ENCODE measurements at regions not wholly inside any gene's neighbourhood (a gene's known extent, or its start where the extent isn't known, plus 50 kb on each side); places are given as distances from the start of the nearest gene placed in this dataset.

DNA sequence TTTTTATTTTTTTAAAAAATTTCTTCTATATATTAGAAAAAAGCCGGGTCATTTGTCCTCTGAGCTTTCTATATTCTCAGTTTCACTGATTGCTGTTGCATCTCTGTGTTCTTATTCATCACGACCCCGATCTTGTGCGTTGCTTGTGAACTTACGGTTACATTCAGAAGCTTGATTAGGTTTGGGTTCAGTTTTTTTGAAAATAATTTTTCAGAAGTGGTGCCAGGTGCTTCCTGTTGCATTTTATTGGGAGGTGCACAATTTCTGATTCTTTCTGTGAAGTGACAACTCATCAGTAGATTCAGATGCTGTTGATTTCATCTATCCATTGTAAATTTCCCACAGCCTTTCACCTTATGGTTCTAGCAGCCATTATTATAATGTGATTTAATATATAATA, 147.3 kb downstream of the INHBB start:
- WGBS, 2 donors (ENCODE audit: extremely low coverage in 2 of 2, insufficient read length in 2 of 2, insufficient replicate concordance in 1 of 2), result no CpG with 5 or more reads among the region's 5 CpGs
- Histone ChIP-seq H2BK120ac (ENCODE audit: low read depth, low read length) (no peak overlapping the region), H3K27ac (replicated peaks; ENCODE audit: low read length) (no peak overlapping the region), H2AFZ (ENCODE audit: low read length) (no peak overlapping the region), H3K4ac (ENCODE audit: low read length) (no peak overlapping the region), H3K14ac (ENCODE audit: low read length) (no peak overlapping the region), H3K23ac (ENCODE audit: low read depth, low read length, poor library complexity) (no peak overlapping the region), H2AK5ac (ENCODE audit: low read depth, low read length) (no peak overlapping the region), H3K18ac (ENCODE audit: low read length) (no peak overlapping the region), H3K9me3 (replicated peaks in 1 of 2; ENCODE audit: control insufficient read depth in 2 of 2, insufficient read depth in 1 of 2, low read depth in 1 of 2, low read length in 2 of 2) (peaks cover 0 to 2% of the 10 kb centered on the region in 2 donors), H2BK5ac (ENCODE audit: low read length) (no peak overlapping the region), H2BK12ac (ENCODE audit: low read length) (no peak overlapping the region), H3K27me3 (ENCODE audit: control insufficient read depth in 3 of 3, insufficient read depth in 3 of 3, low read depth in 1 of 3, low read length in 3 of 3) (peaks cover 0 to 14% (median 0%) of the 10 kb centered on the region in 3 experiments), H4K8ac (ENCODE audit: low read depth, low read length) (no peak overlapping the region), H3K79me1 (ENCODE audit: low read depth, low read length) (peaks cover 2% of the 10 kb centered on the region), H3K9ac (ENCODE audit: low read depth, low read length, poor library complexity) (no peak overlapping the region), H3K4me2 (ENCODE audit: insufficient read depth, low read length, poor library complexity, severe bottlenecking) (no peak overlapping the region), H3K36me3 (replicated peaks in 1 of 2; ENCODE audit: control insufficient read depth in 2 of 2, insufficient read depth in 2 of 2, low read length in 2 of 2) (no peaks in the 10 kb centered on the region), H3K4me3 (ENCODE audit: low read length in 2 of 2) (no peak overlapping the region), H4K91ac (ENCODE audit: low read depth, low read length, poor library complexity) (no peak overlapping the region), H2BK15ac (ENCODE audit: low read length) (no peak overlapping the region), H3K4me1 (ENCODE audit: control insufficient read depth in 2 of 2, insufficient read depth in 1 of 2, low read depth in 1 of 2, low read length in 2 of 2) (peaks cover 5 to 8% of the 10 kb centered on the region in 2 donors)
- no peak for DNase-seq (ENCODE audit: low spot score)

DNA sequence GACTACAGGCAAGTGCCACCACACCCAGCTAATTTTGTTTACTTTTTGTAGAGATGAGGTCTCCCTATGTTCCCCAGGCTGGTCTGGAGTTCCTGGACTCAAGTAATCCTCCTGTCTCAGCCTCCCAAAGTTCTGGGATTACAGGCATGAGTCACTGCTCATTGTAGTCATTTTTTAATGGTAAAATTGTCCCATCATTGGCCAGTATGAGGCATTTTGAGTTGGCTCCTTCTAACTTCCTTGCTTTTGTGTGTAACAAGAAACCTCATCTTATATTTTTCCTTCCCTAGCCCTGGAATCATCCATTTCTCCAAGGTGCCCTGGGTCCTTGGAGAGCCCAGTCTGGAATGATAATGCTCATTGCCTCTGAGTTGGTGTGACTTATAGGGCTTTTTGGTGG, 148.5 kb downstream of the INHBB start:
- H2AK5ac ChIP-seq (ENCODE audit: low read depth, low read length), result no peak overlapping the region
- no peaks in the 10 kb centered on the region for H3K36me3 ChIP-seq (replicated peaks in 1 of 2; ENCODE audit: control insufficient read depth in 2 of 2, insufficient read depth in 2 of 2, low read length in 2 of 2)
- H2BK12ac ChIP-seq (ENCODE audit: low read length), result no peak overlapping the region
- no peak for DNase-seq (ENCODE audit: low spot score)
- no peak overlapping the region for H3K9ac ChIP-seq (ENCODE audit: low read depth, low read length, poor library complexity)
- no peak overlapping the region for H3K4ac ChIP-seq (ENCODE audit: low read length)
- H2BK5ac ChIP-seq (ENCODE audit: low read length), result no peak overlapping the region
- no peak overlapping the region for H3K27ac ChIP-seq (replicated peaks; ENCODE audit: low read length)
- H3K4me1 ChIP-seq (ENCODE audit: control insufficient read depth in 2 of 2, insufficient read depth in 1 of 2, low read depth in 1 of 2, low read length in 2 of 2), result no peaks in the 10 kb centered on the region
- H3K79me1 ChIP-seq (ENCODE audit: low read depth, low read length), result no peaks in the 10 kb centered on the region
- H3K14ac ChIP-seq (ENCODE audit: low read length), result no peak overlapping the region
- no peak overlapping the region for H2AFZ ChIP-seq (ENCODE audit: low read length)
- no peak overlapping the region for H4K8ac ChIP-seq (ENCODE audit: low read depth, low read length)
- H2BK15ac ChIP-seq (ENCODE audit: low read length), result no peak overlapping the region
- H3K9me3 ChIP-seq (replicated peaks in 1 of 2; ENCODE audit: control insufficient read depth in 2 of 2, insufficient read depth in 1 of 2, low read depth in 1 of 2, low read length in 2 of 2), result no peaks in the 10 kb centered on the region
- no peak overlapping the region for H4K91ac ChIP-seq (ENCODE audit: low read depth, low read length, poor library complexity)
- peaks cover 0 to 25% (median 0%) of the 10 kb centered on the region in 3 experiments for H3K27me3 ChIP-seq (ENCODE audit: control insufficient read depth in 3 of 3, insufficient read depth in 3 of 3, low read depth in 1 of 3, low read length in 3 of 3)
- H3K4me3 ChIP-seq (ENCODE audit: low read length in 2 of 2), result no peak overlapping the region
- no peak overlapping the region for H3K18ac ChIP-seq (ENCODE audit: low read length)
- no peak overlapping the region for H3K23ac ChIP-seq (ENCODE audit: low read depth, low read length, poor library complexity)
- H3K4me2 ChIP-seq (ENCODE audit: insufficient read depth, low read length, poor library complexity, severe bottlenecking), result no peak overlapping the region
- no peak overlapping the region for H2BK120ac ChIP-seq (ENCODE audit: low read depth, low read length)

DNA sequence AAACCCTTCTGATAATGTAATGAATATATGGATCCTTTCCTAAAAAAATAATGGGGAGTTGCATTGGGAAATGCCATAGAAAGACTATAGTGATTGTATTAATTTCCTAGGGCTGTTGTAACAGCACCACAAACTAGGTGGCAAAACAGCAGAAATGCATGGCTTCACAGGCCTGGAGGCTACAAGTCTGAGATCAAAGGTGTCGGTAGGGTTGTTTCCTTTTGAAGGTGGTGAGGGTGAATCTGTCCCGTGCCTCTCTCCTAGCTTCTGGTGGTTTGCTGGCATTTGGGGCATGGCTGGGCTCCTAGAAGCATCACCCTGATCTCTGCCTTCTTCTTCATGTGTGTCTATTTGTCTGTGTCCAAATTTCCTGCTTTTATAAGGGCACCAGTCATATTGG, 149.7 kb downstream of the INHBB start:
- H3K4me1 ChIP-seq (ENCODE audit: control insufficient read depth in 2 of 2, insufficient read depth in 1 of 2, low read depth in 1 of 2, low read length in 2 of 2), result no peaks in the 10 kb centered on the region
- H4K8ac ChIP-seq (ENCODE audit: low read depth, low read length), result no peak overlapping the region
- H3K9ac ChIP-seq (ENCODE audit: low read depth, low read length, poor library complexity), result no peak overlapping the region
- H2AFZ ChIP-seq (ENCODE audit: low read length), result no peak overlapping the region
- H4K91ac ChIP-seq (ENCODE audit: low read depth, low read length, poor library complexity), result no peak overlapping the region
- no peaks in the 10 kb centered on the region for H3K36me3 ChIP-seq (replicated peaks in 1 of 2; ENCODE audit: control insufficient read depth in 2 of 2, insufficient read depth in 2 of 2, low read length in 2 of 2)
- no peak overlapping the region for H2BK120ac ChIP-seq (ENCODE audit: low read depth, low read length)
- no peaks in the 10 kb centered on the region for H3K9me3 ChIP-seq (replicated peaks in 1 of 2; ENCODE audit: control insufficient read depth in 2 of 2, insufficient read depth in 1 of 2, low read depth in 1 of 2, low read length in 2 of 2)
- no peak for DNase-seq (ENCODE audit: low spot score)
- no peak overlapping the region for H3K4me3 ChIP-seq (ENCODE audit: low read length in 2 of 2)
- H2BK5ac ChIP-seq (ENCODE audit: low read length), result no peak overlapping the region
- no peaks in the 10 kb centered on the region for H3K79me1 ChIP-seq (ENCODE audit: low read depth, low read length)
- no peak overlapping the region for H2AK5ac ChIP-seq (ENCODE audit: low read depth, low read length)
- no peak overlapping the region for H3K23ac ChIP-seq (ENCODE audit: low read depth, low read length, poor library complexity)
- no peak overlapping the region for H3K27ac ChIP-seq (replicated peaks; ENCODE audit: low read length)
- no peak overlapping the region for H3K4me2 ChIP-seq (ENCODE audit: insufficient read depth, low read length, poor library complexity, severe bottlenecking)
- H3K27me3 ChIP-seq (ENCODE audit: control insufficient read depth in 3 of 3, insufficient read depth in 3 of 3, low read depth in 1 of 3, low read length in 3 of 3), result peaks cover 0 to 29% (median 0%) of the 10 kb centered on the region in 3 experiments
- no peak overlapping the region for H3K18ac ChIP-seq (ENCODE audit: low read length)
- H2BK15ac ChIP-seq (ENCODE audit: low read length), result no peak overlapping the region
- H3K14ac ChIP-seq (ENCODE audit: low read length), result no peak overlapping the region
- no peak overlapping the region for H3K4ac ChIP-seq (ENCODE audit: low read length)
- no peak overlapping the region for H2BK12ac ChIP-seq (ENCODE audit: low read length)
- whole genome bisulfite sequencing, 2 donors (ENCODE audit: extremely low coverage in 2 of 2, insufficient read length in 2 of 2, insufficient replicate concordance in 1 of 2), result no CpG with 5 or more reads among the region's 2 CpGs

DNA sequence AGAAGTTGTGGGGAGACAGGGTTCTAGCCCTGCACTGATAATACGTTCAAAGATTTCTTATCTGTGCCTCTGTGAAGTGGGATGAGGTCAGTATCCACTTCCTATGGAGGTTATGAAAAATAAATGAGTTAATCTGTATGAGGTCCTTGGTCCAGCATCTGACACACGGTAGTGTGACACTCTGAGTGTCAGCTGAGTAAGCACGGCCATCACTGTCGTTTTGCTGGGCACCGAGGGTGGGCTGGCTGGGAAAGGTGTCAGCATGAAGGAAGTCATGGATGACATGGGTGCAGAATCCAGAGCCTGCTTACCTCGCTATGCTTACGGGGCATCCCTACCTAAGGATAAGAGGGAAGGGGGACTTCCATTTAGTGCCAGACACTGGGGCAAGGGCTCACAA, 150.3 kb downstream of the INHBB start:
- Histone ChIP-seq H3K4me1 (ENCODE audit: control insufficient read depth in 2 of 2, insufficient read depth in 1 of 2, low read depth in 1 of 2, low read length in 2 of 2) (no peaks in the 10 kb centered on the region), H2BK15ac (ENCODE audit: low read length) (no peak overlapping the region)

More for the DNA sequence above, 150.3 kb downstream of the INHBB start:
- Histone ChIP-seq H3K9ac (ENCODE audit: low read depth, low read length, poor library complexity) (no peak overlapping the region), H4K91ac (ENCODE audit: low read depth, low read length, poor library complexity) (no peak overlapping the region), H2BK120ac (ENCODE audit: low read depth, low read length) (no peak overlapping the region), H3K36me3 (replicated peaks in 1 of 2; ENCODE audit: control insufficient read depth in 2 of 2, insufficient read depth in 2 of 2, low read length in 2 of 2) (no peaks in the 10 kb centered on the region), H3K4me3 (ENCODE audit: low read length in 2 of 2) (no peak overlapping the region), H3K4ac (ENCODE audit: low read length) (no peak overlapping the region), H3K23ac (ENCODE audit: low read depth, low read length, poor library complexity) (no peak overlapping the region), H4K8ac (ENCODE audit: low read depth, low read length) (no peak overlapping the region), H2BK5ac (ENCODE audit: low read length) (no peak overlapping the region), H3K27ac (replicated peaks; ENCODE audit: low read length) (no peak overlapping the region), H2AFZ (ENCODE audit: low read length) (no peak overlapping the region), H3K14ac (ENCODE audit: low read length) (no peak overlapping the region), H3K4me2 (ENCODE audit: insufficient read depth, low read length, poor library complexity, severe bottlenecking) (no peak overlapping the region), H3K79me1 (ENCODE audit: low read depth, low read length) (no peaks in the 10 kb centered on the region), H2AK5ac (ENCODE audit: low read depth, low read length) (no peak overlapping the region), H3K9me3 (replicated peaks in 1 of 2; ENCODE audit: control insufficient read depth in 2 of 2, insufficient read depth in 1 of 2, low read depth in 1 of 2, low read length in 2 of 2) (no peaks in the 10 kb centered on the region), H3K18ac (ENCODE audit: low read length) (no peak overlapping the region), H3K27me3 (ENCODE audit: control insufficient read depth in 3 of 3, insufficient read depth in 3 of 3, low read depth in 1 of 3, low read length in 3 of 3) (peaks cover 0 to 34% (median 0%) of the 10 kb centered on the region in 3 experiments), H2BK12ac (ENCODE audit: low read length) (no peak overlapping the region)
- WGBS, 2 donors (ENCODE audit: extremely low coverage in 2 of 2, insufficient read length in 2 of 2, insufficient replicate concordance in 1 of 2), result no CpG with 5 or more reads among the region's 7 CpGs
- no peak for DNase-seq (ENCODE audit: low spot score)

Data from neuronal stem cell (in vitro differentiated cells).